ENCODE measurements at regions not wholly inside any gene's neighbourhood (a gene's known extent, or its start where the extent isn't known, plus 50 kb on each side); places are given as distances from the start of the nearest gene placed in this dataset.
"Not testable (repeated sequence)": the region's sequence is repeated elsewhere in the genome, so short reads cannot be mapped to it uniquely, and the experiment has no call there.

GRCh38 chr2:19615402-19615801 lies 257.0 kb upstream of the OSR1 start:
- not testable (repeated sequence) for TF ChIP-seq TARDBP (IDR thresholded peaks at IDR 0.05; ENCODE audit: borderline replicate concordance); POLR2AphosphoS5 (IDR thresholded peaks at IDR 0.05; ENCODE audit: low read length); MXI1 (IDR thresholded peaks at IDR 0.05; ENCODE audit: low read depth, low read length); ZNF217 (IDR thresholded peaks at IDR 0.05)
- TF ChIP-seq, protein P1, sequence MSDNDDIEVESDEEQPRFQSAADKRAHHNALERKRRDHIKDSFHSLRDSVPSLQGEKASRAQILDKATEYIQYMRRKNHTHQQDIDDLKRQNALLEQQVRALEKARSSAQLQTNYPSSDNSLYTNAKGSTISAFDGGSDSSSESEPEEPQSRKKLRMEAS (IDR thresholded peaks at IDR 0.05; ENCODE audit: low read depth, low read length), result not testable (repeated sequence)
- TF ChIP-seq, protein P2, sequence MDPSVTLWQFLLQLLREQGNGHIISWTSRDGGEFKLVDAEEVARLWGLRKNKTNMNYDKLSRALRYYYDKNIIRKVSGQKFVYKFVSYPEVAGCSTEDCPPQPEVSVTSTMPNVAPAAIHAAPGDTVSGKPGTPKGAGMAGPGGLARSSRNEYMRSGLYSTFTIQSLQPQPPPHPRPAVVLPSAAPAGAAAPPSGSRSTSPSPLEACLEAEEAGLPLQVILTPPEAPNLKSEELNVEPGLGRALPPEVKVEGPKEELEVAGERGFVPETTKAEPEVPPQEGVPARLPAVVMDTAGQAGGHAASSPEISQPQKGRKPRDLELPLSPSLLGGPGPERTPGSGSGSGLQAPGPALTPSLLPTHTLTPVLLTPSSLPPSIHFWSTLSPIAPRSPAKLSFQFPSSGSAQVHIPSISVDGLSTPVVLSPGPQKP (IDR thresholded peaks at IDR 0.05; ENCODE audit: low read depth, low read length), result not testable (repeated sequence)
- TF ChIP-seq, protein P3, sequence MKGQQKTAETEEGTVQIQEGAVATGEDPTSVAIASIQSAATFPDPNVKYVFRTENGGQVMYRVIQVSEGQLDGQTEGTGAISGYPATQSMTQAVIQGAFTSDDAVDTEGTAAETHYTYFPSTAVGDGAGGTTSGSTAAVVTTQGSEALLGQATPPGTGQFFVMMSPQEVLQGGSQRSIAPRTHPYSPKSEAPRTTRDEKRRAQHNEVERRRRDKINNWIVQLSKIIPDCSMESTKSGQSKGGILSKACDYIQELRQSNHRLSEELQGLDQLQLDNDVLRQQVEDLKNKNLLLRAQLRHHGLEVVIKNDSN (IDR thresholded peaks at IDR 0.05; ENCODE audit: borderline replicate concordance, extremely low read length, insufficient read depth, low read depth, low read length), result not testable (repeated sequence)

All from GM12878 (cell line).